OCI-LY1 (cell line): ENCODE measurements at regions not wholly inside any gene's neighbourhood (a gene's known extent, or its start where the extent isn't known, plus 50 kb on each side); places are given as distances from the start of the nearest gene placed in this dataset.

Source experiments
- CTCF ChIP-seq: fragments of 200-600 bp; sonication (generic), shearing (Covaris generic); IDR thresholded peaks from 2 replicates; pipeline ENCODE4 v1.5.1; 2017; ENCODE audit warnings: mild to moderate bottlenecking, antibody characterized with exemption, low read length, moderate library complexity, mixed read lengths
- EZH2 ChIP-seq: fragments of 200-600 bp; sonication (generic), shearing (Covaris generic); IDR thresholded peaks from 2 replicates; pipeline ENCODE4 v1.8.0; 2017; ENCODE audit warnings: borderline replicate concordance, mixed run types, mild to moderate bottlenecking, antibody characterized with exemption, low read length, moderate library complexity, mixed read lengths

GRCh38 chr9:135220601-135221575 is 133.4 kb downstream of the OLFM1 start:
- no peak for TF ChIP-seq CTCF
- TF ChIP-seq EZH2, result no peak
